ENCODE measurements at regions not wholly inside any gene's neighbourhood (a gene's known extent, or its start where the extent isn't known, plus 50 kb on each side); places are given as distances from the start of the nearest gene placed in this dataset.

GRCh38 chr11:128209138-128209435 lies 378.3 kb downstream of the ETS1 start:
- Histone ChIP-seq H3K4me1 (ENCODE audit: insufficient read depth, low read length) (peaks cover 7% of the 10 kb centered on the region), H3K9ac (ENCODE audit: low read depth, low read length) (no peak overlapping the region), H3K36me3 (ENCODE audit: insufficient read depth, low read length) (no peaks in the 10 kb centered on the region), H3K9me3 (ENCODE audit: control insufficient read depth, insufficient read depth, low read length) (peaks cover 3% of the 10 kb centered on the region; the same call in 1 of the 2 replicates)

GRCh38 chr11:128208329-128209137 lies 378.8 kb downstream of the ETS1 start:
- peaks cover 7% of the 10 kb centered on the region for H3K4me1 ChIP-seq (ENCODE audit: insufficient read depth, low read length)
- H3K36me3 ChIP-seq (ENCODE audit: insufficient read depth, low read length): no peaks in the 10 kb centered on the region
- no peak overlapping the region for H3K9ac ChIP-seq (ENCODE audit: low read depth, low read length)
- no peaks in the 10 kb centered on the region for H3K9me3 ChIP-seq (ENCODE audit: control insufficient read depth, insufficient read depth, low read length)

DNA sequence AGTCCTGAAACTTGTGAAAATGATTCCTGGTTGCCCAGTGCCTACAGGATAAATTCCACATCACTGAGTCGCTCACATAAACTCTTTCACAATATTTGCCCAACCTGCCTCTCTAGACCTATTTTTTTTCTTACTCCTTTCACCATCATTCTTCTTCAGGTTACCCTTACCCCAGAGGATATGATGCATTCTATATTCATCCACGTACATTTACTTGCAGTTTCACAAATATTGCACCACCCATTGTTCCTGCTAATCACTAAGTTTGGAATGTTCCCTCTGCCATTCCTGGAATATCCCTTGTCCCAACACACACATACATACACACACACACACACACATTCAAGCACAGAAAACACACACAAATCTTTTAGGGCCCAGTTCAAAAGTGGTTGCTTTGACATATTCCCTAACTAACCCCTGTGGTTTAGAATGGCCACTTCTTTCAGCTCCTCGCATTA lies 379.5 kb downstream of the ETS1 start:
- Histone ChIP-seq H3K9me3 (ENCODE audit: control insufficient read depth, insufficient read depth, low read length) (no peaks in the 10 kb centered on the region), H3K4me1 (ENCODE audit: insufficient read depth, low read length) (peaks cover 7% of the 10 kb centered on the region), H3K36me3 (ENCODE audit: insufficient read depth, low read length) (no peaks in the 10 kb centered on the region), H3K9ac (ENCODE audit: low read depth, low read length) (no peak overlapping the region)

- Histone ChIP-seq H3K9me3 (ENCODE audit: control insufficient read depth, insufficient read depth, low read length) (no peaks in the 10 kb centered on the region), H3K4me1 (ENCODE audit: insufficient read depth, low read length) (peaks cover 7% of the 10 kb centered on the region), H3K9ac (ENCODE audit: low read depth, low read length) (no peak overlapping the region), H3K36me3 (ENCODE audit: insufficient read depth, low read length) (no peaks in the 10 kb centered on the region)
Observed at GRCh38 chr11:128206461-128206860, 380.9 kb downstream of the ETS1 start.

DNA sequence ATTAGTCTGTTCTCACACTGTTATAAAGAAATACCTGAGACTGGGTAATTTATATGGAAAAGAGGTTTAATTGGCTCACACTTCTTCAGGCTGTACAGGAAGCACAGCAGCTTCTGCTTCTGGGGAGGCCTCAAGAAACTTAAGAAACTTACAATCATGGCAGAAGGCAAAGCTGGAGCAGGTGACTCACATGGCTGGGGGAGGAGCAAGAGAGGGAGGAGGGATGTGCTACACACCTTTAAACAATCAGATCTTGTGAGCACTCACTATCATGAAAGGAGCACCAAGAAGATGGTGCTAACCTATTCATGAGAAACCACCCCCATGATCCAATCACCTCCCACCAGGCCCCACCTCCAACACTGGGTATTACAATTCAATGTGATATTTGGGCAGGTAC lies 381.6 kb downstream of the ETS1 start:
- Histone ChIP-seq H3K9me3 (ENCODE audit: control insufficient read depth, insufficient read depth, low read length) (no peaks in the 10 kb centered on the region), H3K4me1 (ENCODE audit: insufficient read depth, low read length) (peaks cover 5% of the 10 kb centered on the region), H3K9ac (ENCODE audit: low read depth, low read length) (no peak overlapping the region), H3K36me3 (ENCODE audit: insufficient read depth, low read length) (no peaks in the 10 kb centered on the region)

- Histone ChIP-seq H3K9ac (ENCODE audit: low read depth, low read length) (no peak overlapping the region), H3K9me3 (ENCODE audit: control insufficient read depth, insufficient read depth, low read length) (no peaks in the 10 kb centered on the region), H3K36me3 (ENCODE audit: insufficient read depth, low read length) (no peaks in the 10 kb centered on the region), H3K4me1 (ENCODE audit: insufficient read depth, low read length) (no peaks in the 10 kb centered on the region)
Observed at GRCh38 chr11:128204898-128205297, 382.5 kb downstream of the ETS1 start.

DNA sequence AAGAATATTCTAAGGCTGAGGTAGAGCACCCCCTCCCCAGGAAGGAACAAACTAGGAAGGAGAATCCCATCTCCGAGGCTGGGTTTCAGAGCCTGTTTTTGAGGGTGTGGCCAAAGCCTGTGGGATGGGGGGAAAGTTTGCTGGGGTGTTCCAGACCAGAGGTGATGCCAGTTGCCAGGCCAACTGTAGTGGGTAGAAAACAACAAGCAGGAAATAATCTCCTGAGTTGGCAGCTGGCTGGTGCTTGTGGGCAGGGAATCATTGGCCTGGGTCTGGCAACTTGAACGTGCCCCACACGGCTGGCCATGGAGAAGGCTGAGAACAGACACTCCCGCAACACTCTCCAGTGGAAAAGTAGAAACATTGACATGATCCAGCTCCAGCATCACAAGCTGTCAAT lies 385.6 kb downstream of the ETS1 start:
- Histone ChIP-seq H3K9me3 (ENCODE audit: control insufficient read depth, insufficient read depth, low read length) (no peaks in the 10 kb centered on the region), H3K36me3 (ENCODE audit: insufficient read depth, low read length) (no peaks in the 10 kb centered on the region), H3K4me1 (ENCODE audit: insufficient read depth, low read length) (no peaks in the 10 kb centered on the region), H3K9ac (ENCODE audit: low read depth, low read length) (no peak overlapping the region)

GRCh38 chr11:128201009-128201408 lies 386.3 kb downstream of the ETS1 start:
- Histone ChIP-seq H3K4me1 (ENCODE audit: insufficient read depth, low read length) (no peaks in the 10 kb centered on the region), H3K9ac (ENCODE audit: low read depth, low read length) (no peak overlapping the region), H3K9me3 (ENCODE audit: control insufficient read depth, insufficient read depth, low read length) (no peaks in the 10 kb centered on the region), H3K36me3 (ENCODE audit: insufficient read depth, low read length) (no peaks in the 10 kb centered on the region)

DNA sequence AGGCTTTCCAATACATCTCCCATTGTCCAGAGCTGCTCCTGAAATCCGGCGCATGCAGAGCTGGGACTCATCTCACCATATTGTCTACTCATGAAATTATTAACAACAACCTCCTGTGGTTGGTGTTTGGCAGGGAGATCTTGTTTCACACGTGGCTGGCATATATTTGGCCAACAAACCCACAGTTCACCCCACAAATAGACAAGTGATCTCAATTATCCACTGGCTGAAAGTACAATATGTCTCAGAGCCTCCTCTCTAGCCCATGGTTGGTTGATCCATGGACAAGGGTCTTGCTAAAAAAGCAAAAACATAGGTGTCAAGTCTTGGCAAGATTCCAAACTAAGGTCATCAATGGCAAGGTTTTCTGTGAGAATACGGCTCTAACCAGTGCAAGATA lies 386.9 kb downstream of the ETS1 start:
- Histone ChIP-seq H3K9me3 (ENCODE audit: control insufficient read depth, insufficient read depth, low read length) (no peaks in the 10 kb centered on the region), H3K36me3 (ENCODE audit: insufficient read depth, low read length) (no peaks in the 10 kb centered on the region), H3K9ac (ENCODE audit: low read depth, low read length) (no peak overlapping the region), H3K4me1 (ENCODE audit: insufficient read depth, low read length) (no peaks in the 10 kb centered on the region)

GRCh38 chr11:128198216-128198772 lies 389.1 kb downstream of the ETS1 start:
- H3K9ac ChIP-seq (ENCODE audit: low read depth, low read length): no peak overlapping the region
- no peaks in the 10 kb centered on the region for H3K4me1 ChIP-seq (ENCODE audit: insufficient read depth, low read length)
- H3K36me3 ChIP-seq (ENCODE audit: insufficient read depth, low read length): no peaks in the 10 kb centered on the region
- H3K9me3 ChIP-seq (ENCODE audit: control insufficient read depth, insufficient read depth, low read length): no peaks in the 10 kb centered on the region

GRCh38 chr11:128196235-128196634 lies 391.1 kb downstream of the ETS1 start:
- no peak overlapping the region for H3K9ac ChIP-seq (ENCODE audit: low read depth, low read length)
- H3K9me3 ChIP-seq (ENCODE audit: control insufficient read depth, insufficient read depth, low read length): no peaks in the 10 kb centered on the region
- no peaks in the 10 kb centered on the region for H3K36me3 ChIP-seq (ENCODE audit: insufficient read depth, low read length)
- H3K4me1 ChIP-seq (ENCODE audit: insufficient read depth, low read length): no peaks in the 10 kb centered on the region

DNA sequence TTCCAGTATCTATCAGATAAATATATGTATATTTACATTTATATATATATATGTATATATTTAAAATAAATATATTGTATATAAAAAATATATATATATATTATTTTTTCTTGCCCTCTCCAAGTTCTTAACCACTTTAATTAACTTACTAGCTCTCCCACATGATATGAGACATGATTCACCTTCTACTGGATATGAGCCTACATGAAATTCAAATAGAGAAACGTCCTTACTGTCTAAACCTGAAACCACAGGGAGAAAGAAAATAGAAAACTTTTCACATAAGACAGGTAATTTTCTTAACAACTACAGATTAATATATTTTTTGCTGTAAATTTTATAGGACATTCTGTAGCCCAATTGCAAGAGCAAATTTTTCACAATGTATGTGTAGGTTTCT lies 391.6 kb downstream of the ETS1 start:
- H3K4me1 ChIP-seq (ENCODE audit: insufficient read depth, low read length): no peaks in the 10 kb centered on the region
- no peaks in the 10 kb centered on the region for H3K36me3 ChIP-seq (ENCODE audit: insufficient read depth, low read length)
- H3K9me3 ChIP-seq (ENCODE audit: control insufficient read depth, insufficient read depth, low read length): no peaks in the 10 kb centered on the region
- no peak overlapping the region for H3K9ac ChIP-seq (ENCODE audit: low read depth, low read length)

- Histone ChIP-seq H3K9ac (ENCODE audit: low read depth, low read length) (no peak overlapping the region), H3K4me1 (ENCODE audit: insufficient read depth, low read length) (no peaks in the 10 kb centered on the region), H3K9me3 (ENCODE audit: control insufficient read depth, insufficient read depth, low read length) (no peaks in the 10 kb centered on the region), H3K36me3 (ENCODE audit: insufficient read depth, low read length) (no peaks in the 10 kb centered on the region)
Observed at GRCh38 chr11:128195057-128195751, 392.2 kb downstream of the ETS1 start.

DNA sequence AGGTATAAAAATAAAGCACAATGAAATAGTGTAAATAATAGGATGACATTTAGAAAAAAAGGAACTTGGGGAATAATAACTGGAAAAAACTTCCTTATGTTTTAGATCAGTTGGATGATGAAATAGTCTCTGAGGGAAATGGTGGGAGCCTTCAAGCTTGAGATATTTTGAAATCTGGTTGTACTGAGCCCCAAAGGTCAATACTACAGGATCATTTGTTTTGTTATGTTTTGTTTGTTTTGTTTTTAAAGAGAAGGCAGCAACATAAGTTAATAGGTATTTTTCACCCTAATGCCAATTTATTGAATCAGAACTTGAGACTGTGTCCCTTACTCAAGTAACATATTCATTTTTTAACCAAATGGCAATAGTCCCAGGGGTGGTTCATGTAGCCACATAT lies 393.1 kb downstream of the ETS1 start:
- Histone ChIP-seq H3K9ac (ENCODE audit: low read depth, low read length) (no peak overlapping the region), H3K36me3 (ENCODE audit: insufficient read depth, low read length) (no peaks in the 10 kb centered on the region), H3K9me3 (ENCODE audit: control insufficient read depth, insufficient read depth, low read length) (no peaks in the 10 kb centered on the region), H3K4me1 (ENCODE audit: insufficient read depth, low read length) (no peaks in the 10 kb centered on the region)

DNA sequence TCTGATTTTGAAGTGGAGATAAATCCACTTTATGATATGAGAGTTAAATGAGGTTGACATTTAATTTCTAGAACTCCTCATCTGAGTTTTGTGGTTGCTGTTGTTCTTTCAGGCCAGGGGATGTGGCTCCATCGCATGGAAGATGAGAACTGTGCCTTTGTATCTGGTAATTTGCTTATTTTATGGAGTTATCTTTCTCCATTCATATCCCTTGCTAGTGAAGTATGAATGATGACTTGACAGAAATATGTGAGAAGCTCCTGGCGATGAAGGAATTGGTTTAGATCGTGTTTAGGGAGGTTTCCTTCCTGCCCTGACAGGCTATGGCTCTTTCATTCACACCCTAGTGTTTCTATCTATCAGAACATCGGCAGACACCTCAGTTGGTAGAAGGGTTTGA lies 393.7 kb downstream of the ETS1 start:
- H3K36me3 ChIP-seq (ENCODE audit: insufficient read depth, low read length): no peaks in the 10 kb centered on the region
- no peaks in the 10 kb centered on the region for H3K4me1 ChIP-seq (ENCODE audit: insufficient read depth, low read length)
- no peaks in the 10 kb centered on the region for H3K9me3 ChIP-seq (ENCODE audit: control insufficient read depth, insufficient read depth, low read length)
- no peak overlapping the region for H3K9ac ChIP-seq (ENCODE audit: low read depth, low read length)

All from ES-I3 (cell line).